ENCODE measurements at regions not wholly inside any gene's neighbourhood (a gene's known extent, or its start where the extent isn't known, plus 50 kb on each side); places are given as distances from the start of the nearest gene placed in this dataset.

DNA sequence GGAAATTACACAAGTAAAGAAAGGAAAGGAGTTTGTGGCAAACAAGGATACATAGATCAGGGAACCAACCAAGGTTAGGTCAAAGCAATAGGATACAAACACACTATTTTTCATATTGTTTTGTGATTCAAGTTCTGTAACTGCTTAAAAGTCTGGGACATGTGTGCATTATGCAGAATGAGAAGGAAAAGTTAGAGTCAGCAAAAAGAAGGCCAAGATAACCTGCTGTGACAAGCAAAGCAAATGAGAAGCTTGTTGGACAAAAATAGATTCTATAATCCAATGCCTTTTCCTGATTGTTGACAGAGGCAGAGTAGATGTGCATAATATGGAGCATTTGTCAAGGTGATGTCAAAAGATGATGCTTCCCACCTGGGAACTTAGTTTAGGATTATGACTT, 556.0 kb upstream of the CXADR start:
- Histone ChIP-seq H3K36me3 (no peaks in the 10 kb centered on the region), H3K4me3 (no peak overlapping the region), H3K27ac (no peak overlapping the region), H3K4me1 (no peaks in the 10 kb centered on the region), H3K9me3 (no peaks in the 10 kb centered on the region), H3K27me3 (no peaks in the 10 kb centered on the region)
- TF ChIP-seq, protein P1, sequence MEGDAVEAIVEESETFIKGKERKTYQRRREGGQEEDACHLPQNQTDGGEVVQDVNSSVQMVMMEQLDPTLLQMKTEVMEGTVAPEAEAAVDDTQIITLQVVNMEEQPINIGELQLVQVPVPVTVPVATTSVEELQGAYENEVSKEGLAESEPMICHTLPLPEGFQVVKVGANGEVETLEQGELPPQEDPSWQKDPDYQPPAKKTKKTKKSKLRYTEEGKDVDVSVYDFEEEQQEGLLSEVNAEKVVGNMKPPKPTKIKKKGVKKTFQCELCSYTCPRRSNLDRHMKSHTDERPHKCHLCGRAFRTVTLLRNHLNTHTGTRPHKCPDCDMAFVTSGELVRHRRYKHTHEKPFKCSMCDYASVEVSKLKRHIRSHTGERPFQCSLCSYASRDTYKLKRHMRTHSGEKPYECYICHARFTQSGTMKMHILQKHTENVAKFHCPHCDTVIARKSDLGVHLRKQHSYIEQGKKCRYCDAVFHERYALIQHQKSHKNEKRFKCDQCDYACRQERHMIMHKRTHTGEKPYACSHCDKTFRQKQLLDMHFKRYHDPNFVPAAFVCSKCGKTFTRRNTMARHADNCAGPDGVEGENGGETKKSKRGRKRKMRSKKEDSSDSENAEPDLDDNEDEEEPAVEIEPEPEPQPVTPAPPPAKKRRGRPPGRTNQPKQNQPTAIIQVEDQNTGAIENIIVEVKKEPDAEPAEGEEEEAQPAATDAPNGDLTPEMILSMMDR (IDR thresholded peaks at IDR 0.05): no peak
- TF ChIP-seq EP300 (IDR thresholded peaks at IDR 0.05): no peak
- TF ChIP-seq POLR2A (IDR thresholded peaks at IDR 0.05): no peak
- no peak for DNase-seq (ENCODE audit: low spot score in 2 of 2)

DNA sequence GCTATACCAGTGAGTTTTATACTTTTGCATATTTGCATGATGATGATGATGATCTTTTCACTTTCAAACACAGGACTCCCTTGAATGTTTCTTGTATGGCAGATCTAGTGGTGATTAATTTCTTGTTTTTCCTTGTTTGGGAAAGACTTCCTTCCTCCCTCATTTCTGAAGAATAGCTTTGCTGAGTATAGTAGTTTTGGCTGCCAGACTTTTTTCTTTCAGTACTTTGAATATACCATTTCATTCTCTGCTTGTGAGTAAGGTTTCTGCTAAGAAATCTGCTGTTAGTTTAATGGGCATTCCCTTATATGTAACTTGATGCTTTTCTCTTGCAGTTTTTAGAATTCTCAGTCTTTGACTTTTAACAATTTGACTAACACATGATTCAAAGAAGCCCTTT, 547.4 kb upstream of the CXADR start:
- DNase-seq (ENCODE audit: low spot score in 2 of 2): no peak
- Histone ChIP-seq H3K27me3 (no peaks in the 10 kb centered on the region), H3K4me3 (no peak overlapping the region), H3K4me1 (peaks cover 0 to 19% (median 0%) of the 10 kb centered on the region in 4 donors), H3K36me3 (no peaks in the 10 kb centered on the region), H3K9me3 (peaks cover 0 to 33% (median 0%) of the 10 kb centered on the region in 4 donors), H3K27ac (no peak overlapping the region)
- TF ChIP-seq, protein P1 (IDR thresholded peaks at IDR 0.05): no peak
- TF ChIP-seq POLR2A (IDR thresholded peaks at IDR 0.05) (no peak), EP300 (IDR thresholded peaks at IDR 0.05) (no peak)

DNA sequence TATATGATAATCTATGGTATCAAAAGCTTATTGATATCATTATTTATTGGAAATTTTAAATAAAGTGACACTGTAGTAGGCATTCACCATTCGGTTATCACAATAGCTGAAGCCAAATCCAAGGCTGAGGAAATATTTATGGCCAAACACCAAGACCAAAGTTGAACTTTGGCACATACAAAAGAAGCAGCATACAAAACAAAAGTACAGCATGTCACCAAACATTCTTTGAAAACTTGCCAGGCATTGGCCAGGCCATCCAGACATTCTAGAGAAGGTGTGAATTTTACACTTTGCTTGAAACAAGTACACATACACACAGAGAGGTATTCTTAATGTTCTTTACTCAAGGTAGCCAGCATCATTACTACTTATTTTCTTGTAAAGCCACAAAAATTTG, 544.4 kb upstream of the CXADR start:
- Histone ChIP-seq H3K27ac (no peak overlapping the region), H3K27me3 (no peaks in the 10 kb centered on the region), H3K4me1 (peaks cover 0 to 19% (median 0%) of the 10 kb centered on the region in 4 donors), H3K4me3 (no peak overlapping the region), H3K36me3 (no peaks in the 10 kb centered on the region), H3K9me3 (peaks cover 0 to 33% (median 0%) of the 10 kb centered on the region in 4 donors)
- no peak for TF ChIP-seq EP300 (IDR thresholded peaks at IDR 0.05)
- TF ChIP-seq, protein P1 (IDR thresholded peaks at IDR 0.05): no peak
- no peak for TF ChIP-seq POLR2A (IDR thresholded peaks at IDR 0.05)
- no peak for DNase-seq (ENCODE audit: low spot score in 2 of 2)
- 34 to 39% methylated on average over 1 of the region's 1 CpG for WGBS, 2 donors

DNA sequence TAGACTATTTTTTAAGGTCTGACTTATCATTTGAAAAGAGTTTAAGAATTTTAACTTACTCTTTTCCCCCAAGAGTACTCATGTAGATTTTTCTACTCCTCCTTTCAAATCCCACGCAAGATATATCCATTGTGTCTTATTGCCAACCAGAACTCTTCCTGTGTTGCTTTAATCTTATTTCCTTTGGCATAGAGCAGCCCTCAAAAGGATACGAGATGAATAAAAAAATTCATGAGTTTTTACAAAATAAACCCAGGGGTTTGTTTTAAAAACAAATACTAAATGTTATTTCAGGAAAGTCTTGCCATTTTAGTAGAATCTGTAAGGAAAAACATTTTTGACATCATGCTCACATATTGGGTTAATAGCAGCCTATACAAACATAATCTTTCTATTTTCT, 543.2 kb upstream of the CXADR start:
- Histone ChIP-seq H3K36me3 (no peaks in the 10 kb centered on the region), H3K4me3 (no peak overlapping the region), H3K27ac (no peak overlapping the region), H3K9me3 (peaks cover 0 to 25% (median 0%) of the 10 kb centered on the region in 4 donors), H3K27me3 (no peaks in the 10 kb centered on the region), H3K4me1 (peaks cover 0 to 19% (median 0%) of the 10 kb centered on the region in 4 donors)
- DNase-seq (ENCODE audit: low spot score in 2 of 2): no peak
- TF ChIP-seq EP300 (IDR thresholded peaks at IDR 0.05): no peak
- TF ChIP-seq POLR2A (IDR thresholded peaks at IDR 0.05): no peak
- TF ChIP-seq, protein P1 (IDR thresholded peaks at IDR 0.05): no peak
- WGBS, 2 donors: 29 to 30% methylated on average over 2 of the region's 2 CpGs

DNA sequence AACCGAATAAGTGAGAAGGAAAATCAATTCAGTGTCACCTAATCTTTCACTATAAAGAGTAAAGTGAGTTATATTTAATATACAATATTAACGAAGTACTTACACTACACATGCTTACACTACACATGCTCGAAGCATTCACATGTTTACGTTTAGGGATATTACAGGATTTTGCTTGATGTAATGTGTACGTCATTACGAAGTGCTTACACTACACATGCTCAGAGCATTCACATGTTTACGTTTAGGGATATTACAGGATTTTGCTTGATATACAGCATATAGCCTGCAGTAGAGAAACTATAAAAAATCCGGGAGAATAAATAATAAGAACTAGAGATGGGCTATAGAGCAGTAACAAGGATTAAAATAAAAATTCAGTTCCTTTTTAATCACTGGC, 538.8 kb upstream of the CXADR start:
- TF ChIP-seq EP300 (IDR thresholded peaks at IDR 0.05) (no peak), POLR2A (IDR thresholded peaks at IDR 0.05) (no peak)
- TF ChIP-seq, protein P1 (IDR thresholded peaks at IDR 0.05): no peak
- Histone ChIP-seq H3K27me3 (no peaks in the 10 kb centered on the region), H3K9me3 (no peaks in the 10 kb centered on the region), H3K27ac (no peak overlapping the region), H3K4me3 (no peak overlapping the region), H3K36me3 (no peaks in the 10 kb centered on the region), H3K4me1 (peaks cover 0 to 21% (median 0%) of the 10 kb centered on the region in 4 donors)
- DNase-seq (ENCODE audit: low spot score in 2 of 2): no peak
- 81 to 96% methylated on average over 8 of the region's 8 CpGs for WGBS, 2 donors
